ENCODE measurements at regions not wholly inside any gene's neighbourhood (a gene's known extent, or its start where the extent isn't known, plus 50 kb on each side); places are given as distances from the start of the nearest gene placed in this dataset.
"Not testable (repeated sequence)": the region's sequence is repeated elsewhere in the genome, so short reads cannot be mapped to it uniquely, and the experiment has no call there.

DNA sequence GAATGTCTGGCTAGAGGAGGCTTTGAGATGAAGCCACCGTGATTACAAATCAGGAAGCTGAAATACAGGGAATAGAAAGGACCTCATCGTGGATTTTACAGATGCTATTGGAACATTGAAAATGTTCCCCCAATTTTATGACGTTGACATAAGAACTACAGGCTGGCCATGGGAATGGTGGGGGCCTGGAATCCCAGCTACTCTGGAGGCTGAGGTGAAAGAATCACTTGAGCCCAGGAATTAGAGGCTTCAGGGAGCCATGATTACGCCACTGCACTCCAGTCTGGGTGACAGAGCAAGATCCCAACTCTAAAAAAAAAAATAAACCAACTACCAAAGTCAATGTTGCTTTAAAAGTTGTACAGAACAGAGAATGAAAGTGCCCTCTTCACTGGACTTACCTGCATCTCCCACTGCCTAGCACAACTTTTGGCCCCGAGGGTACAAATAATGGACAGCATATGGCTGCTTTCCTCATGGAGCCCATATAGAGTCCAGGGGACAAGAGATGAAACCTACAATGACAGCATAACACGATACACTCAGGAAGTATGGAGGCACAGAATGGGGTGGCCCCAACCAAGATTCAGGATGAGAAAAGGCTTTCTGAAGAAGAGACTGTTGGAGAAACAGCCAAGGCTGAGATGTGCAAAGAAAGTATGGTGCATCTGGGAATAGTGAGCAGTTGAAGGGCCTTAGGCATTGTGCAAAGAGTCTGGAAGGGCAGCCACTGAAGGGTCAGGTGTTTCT is 254.8 kb downstream of the MYCN start:
- DNase-seq = no peak

DNA sequence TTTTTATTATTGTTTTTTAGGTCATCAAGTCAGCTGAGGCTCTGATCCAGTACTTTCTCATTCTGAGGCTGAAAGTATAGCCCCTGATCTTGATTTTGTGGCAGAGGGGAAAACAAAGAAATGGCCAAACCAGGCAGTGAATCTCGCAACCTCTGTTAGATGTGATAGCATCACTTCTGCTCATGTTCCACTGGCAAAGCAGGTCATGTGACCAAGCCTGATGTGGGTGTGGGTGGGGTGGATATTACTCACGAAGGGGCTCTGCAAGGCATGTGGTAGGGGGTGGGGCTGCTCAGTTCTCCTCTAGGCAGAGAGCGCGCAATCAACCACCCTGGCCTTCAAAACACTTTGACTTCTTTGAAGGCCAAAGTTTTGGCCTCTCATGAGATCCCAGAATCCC is 254.2 kb downstream of the MYCN start:
- DNase-seq = no peak

DNA sequence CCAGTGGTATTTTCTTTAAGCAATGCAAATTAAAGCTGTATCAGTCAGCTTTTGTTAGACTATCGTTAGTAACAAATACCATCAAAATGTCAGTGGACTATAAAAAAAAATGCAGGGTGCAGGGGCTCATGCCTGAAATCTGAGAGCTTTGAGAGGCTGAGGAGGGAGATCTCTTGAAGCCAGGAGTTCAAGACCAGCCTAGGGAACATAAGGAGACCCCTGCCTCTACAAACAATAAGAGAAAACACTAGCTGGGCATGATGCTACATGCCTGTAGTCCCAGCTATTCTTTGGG is 253.7 kb downstream of the MYCN start:
- DNase-seq = no peak

DNA sequence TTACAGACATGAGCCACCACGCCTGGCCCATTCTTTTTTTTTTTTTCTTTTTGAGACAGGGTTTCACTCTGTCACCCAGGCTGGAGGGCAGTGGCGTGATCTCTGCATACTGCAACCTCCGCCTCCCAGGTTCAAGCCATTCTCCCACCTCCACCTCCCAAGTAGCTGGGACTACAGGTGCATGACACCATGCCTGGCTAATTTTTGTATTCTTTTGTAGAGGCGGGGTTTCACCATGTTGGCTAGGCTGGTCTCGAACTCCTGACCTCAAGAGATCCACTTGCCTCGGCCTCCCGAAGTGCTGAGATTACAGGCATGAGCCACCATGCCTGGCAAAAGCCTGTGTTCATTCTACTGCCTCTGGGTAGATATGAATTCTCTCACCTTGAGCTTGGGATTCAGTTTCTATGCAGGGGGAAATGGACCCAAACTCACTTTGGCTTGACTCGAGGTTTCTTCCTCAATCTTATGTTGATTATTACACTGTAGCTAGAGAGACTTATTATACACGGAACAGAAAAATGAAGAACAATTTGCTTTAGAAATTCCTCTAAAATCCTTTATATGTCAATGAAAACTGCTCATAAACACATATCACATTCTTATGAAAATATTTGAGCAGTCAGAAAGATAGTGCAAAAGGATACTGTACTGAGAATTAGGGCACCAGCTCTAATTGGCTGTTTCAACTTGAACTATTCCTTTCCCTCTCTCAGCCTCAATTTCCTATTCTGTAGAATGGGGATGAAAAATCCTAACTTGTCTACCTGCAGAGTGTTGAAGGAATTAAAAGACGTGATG is 252.3 kb downstream of the MYCN start:
- DNase-seq = no peak

DNA sequence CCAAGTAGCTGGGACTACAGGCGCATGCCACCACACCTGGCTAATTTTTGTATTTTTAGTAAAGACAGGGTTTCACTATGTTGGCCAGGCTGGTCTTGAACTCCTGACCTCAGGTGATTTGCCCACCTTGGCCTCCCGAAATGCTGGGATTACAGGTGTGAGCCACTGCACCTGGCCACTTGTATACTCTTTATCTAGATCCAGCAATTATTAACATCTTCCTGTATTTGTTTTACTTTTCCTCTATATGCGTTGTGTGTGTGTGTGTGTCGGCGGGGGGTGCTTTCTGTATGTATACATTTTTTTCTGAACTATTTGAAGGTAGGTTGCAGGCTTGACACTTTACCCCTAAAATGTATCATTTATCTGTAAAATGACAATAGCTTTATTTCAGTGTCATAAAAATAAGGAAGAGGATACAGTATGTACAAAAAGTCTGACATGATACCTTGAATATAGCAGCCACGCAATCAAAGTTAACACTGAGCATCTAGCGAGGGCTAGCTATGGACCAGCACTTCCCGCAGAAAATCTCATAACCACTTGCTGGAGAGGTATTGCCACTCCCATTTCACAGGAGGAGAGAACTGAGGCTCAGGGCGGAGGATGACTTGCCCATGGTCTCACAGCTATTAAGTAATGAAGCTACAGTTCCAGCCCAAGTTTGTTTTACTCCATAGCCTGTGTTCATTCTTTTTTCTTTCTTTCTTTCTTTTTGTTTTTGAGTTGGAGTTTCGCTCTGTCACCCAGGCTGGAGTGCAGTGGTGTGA is 251.3 kb downstream of the MYCN start:
- DNase-seq = no peak

DNA sequence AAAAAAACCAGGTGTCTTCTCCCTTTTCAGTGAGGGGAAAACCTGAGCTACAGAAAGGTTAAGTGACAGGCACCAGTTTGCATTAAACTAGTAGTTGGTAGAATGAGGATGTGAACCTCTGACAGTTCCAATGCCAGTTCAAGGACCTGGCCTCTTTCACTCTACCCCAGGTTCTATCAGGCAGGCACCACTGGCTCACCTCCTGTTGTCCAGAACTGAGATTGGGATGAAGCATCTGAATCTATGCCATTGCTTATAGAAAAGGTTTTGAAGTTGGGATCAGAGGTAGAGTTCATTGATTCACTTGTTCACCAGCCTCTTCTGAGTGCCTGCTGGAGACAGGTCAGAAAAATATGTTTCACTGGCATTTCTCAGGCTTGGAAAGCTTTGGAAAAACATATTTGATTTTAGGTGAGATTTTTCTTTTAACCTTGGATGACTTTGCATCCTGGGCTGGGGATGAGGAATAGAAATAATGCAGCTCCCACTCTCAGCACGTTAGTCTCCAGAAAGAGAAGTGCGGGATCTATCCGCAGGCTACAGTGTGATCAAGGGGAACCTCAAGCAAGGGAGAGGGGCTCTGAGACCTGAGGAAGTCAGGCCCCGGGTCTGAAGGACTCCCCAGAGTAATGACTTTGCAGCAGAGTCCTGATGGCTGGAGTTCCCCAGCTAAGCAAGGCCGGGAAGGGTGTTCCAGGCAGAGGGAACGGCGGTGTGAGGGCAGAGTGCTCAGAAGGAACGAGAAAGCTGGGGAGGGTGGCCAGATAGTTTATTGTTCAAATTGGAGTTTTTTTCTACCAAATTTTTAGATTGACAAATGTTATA is 250.3 kb downstream of the MYCN start:
- no peak for DNase-seq

DNA sequence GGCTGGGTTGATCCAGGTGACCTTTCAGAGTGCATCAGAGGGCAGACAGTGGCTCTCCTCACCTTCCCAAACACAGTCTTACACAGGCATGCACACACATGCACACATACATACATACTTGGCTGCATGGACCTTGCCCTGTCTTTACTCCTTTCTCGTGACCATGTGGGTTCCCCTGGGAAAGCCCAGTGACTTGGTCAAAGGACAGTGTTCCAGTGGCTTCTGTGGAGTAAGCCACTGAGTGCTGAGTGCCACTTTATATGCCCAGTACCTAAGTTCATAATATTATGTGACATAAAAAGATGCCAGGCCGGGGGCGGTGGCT is 249.4 kb downstream of the MYCN start:
- no peak for DNase-seq

DNA sequence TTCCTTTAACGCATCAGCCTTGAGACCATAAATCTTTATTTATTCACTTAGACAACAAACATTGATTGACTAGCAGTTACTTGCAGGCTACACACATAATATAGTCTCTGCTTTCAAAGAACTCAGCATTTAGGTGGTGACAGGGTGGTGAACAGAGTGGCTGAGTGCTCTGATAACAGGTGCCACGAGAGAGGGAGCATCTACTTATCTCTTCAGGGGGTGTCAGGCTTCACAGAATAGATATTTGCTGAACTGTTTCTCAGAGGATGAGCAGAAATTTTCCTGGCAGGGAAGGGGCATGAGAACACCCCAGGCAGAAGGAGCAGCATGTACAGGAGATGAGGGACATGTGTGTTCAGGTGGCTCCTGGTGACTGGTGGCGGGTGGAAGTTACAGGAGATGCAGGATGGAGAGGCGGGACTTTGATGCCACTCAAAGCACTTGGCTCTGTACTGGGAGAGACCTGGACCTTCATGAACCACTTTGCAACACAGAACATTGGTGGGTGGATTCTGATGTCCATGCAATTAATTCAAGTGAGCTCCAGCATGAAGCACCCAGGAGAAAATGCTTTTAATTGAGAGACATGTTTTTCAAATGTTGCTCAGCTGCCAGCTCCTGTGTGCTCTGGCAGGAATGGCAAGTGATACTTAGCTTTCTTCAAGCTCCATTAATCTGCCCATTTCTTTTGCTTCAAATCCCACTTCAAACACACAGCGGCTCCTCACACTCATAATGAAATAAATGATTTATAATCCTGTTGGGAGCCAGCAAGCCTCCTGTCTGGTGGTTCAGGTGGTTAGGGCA is 248.9 kb downstream of the MYCN start:
- DNase-seq = no peak

DNA sequence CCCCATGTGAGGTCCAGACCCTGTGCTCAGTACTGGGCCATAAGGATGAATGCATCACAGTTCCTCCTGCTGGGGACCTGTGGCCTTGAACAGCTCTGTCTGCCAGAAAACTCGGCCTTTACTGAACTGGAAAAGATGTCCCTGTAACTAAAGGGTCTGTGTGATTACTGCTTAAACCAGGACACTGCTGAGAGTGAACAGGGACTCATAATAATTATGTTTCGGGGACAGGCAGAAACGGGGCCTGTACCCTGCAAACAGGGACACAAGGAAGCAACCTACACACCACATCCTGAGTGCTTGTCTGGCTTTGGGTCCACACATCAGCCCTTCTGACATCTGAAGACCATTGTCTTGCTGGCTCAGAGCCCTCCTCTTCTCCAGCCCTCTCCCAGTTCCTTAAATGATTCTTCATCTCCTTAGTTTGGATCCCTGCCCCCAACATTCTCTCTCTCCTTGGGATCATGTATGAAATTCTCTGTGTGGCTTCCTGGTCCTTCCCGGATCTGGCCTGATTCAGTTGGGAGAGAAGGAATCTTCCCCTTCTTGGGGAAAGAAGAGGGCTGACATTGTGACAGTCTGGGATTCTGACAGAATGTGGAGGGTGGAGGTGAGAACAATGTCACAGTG is 248.0 kb downstream of the MYCN start:
- DNase-seq = no peak

DNA sequence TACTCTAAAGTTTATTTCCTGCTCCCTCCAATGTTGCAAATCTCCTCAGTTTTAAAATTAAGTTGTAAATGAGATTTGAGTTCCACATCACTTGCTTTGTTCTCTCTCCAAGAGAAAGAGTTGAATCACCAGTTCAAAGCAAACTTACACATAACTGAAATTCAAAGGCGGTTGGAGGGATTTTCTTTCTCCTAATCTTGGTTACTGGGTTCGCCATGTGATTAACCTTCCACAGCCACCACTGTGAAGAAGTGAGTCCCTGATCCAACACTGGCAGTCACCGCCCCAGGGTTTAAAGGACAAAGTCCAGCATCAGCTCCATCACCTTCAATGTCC is 247.1 kb downstream of the MYCN start:
- DNase-seq = no peak

DNA sequence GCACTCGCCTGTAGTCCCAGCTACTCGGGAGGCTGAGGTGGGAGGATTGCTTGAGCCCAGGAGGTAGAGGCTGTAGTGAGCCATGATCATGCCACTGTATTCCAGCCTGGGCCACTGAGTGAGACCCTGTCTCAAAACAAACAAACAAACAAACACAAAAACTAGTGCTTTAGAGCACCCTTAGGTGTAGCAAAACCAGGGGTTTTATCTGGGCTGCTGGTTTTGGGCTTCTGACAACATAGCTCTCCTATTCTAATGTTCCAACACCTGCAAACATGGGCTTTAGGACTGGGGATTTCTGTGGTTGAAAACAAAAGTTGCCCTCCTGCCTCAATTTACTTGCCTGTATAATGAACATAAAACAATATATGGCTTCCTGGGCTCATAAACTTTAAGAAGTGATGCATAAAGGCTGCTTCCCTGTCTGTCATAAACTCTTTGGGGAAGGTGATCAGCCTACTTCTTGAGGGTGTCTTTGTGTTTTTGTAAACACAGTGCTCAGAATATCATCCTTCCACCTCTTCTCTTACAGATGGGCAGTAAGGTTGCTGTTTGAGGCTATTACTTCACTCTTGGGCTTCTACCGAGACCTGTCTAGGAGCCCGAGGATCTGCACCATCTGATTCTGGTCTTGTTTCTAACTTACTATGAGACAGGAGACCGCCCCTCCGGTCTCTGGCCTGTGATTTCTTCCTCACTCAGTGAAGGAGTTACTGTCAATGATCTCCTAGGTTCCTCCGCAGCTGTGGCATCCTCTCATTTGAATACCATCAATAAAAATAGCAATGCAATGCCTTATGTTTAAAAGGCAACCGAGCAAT is 246.5 kb downstream of the MYCN start:
- no peak for DNase-seq

DNA sequence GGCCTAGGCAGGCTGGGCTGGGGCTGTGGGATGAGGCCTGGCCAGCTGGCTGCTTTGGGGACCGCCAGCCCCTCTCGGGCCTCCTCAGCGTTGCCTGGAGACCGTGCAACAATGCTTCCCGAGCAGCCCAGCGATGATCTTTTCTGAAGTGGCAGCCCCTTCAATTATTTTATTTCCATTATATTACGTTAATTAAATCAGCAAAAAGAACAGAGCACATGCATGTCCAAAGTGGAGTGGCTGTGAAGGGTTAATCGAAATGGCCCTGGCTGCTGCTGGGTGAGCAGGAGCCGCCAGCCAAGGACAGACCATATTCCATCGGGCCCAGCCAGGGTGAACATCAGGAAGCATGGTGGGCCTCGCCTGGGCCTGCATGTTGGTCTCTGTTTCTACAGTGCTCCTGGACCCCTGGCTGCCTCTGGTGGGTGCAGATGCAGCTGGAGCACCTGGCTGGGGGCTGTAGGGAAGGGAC is 245.5 kb downstream of the MYCN start:
- DNase-seq = no peak

DNA sequence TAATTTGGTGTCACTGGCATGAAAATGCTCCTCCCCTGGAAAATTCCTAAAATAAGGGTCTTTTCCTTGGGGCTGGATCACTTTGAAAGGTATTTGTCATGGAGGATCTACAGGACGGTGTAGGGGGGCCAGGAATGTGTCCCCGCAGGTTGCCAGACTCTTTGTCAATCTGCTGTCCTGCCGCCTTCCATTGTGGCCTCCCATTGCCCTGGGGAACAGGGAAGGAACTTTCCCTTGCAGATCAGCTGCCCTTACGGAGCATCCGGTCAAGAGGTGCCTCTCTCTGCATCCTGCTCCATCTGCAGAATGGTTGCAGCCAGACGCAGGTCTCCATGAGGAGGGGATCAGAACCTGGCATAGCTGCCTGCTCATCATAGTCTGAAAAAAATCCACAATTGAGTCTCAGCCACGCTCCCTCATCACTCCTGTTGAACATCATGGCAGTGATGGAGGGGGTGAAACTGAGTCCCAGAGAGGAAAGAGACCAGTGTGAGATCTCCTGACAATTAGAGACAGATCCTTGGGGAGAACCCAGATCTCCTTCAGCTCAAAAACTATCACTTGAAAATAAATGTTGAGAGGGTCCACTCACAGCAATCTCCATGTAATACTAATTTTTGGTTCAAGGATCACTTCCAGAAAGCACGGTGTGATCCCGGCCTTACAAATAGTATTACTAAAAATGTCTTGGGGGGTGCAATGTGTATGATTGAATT is 244.8 kb downstream of the MYCN start:
- no peak for DNase-seq

DNA sequence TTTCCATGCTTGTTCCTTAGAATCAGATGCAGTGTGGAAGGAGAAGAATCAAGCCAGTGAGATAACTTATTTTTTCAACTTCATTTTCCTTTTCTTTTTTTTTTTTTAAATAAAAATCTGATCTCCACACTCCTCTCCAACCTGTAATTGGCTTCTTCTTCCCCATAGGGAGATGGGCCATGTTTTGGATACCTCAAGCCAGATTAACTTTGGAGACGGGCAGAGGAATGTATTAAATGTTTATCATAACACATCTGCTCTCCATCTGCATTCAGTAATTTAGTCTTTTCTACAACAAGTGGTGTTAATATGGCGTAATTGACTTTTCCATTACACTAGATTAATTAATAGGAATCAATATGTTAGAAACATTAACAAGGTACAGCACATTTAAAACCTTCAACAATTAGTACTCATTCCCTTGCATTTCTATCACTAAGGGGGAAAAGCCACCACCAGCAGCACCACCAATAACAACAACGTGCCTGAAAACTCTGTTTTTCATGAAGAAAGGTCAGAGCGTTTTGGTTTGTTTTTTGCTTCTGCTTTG is 244.1 kb downstream of the MYCN start:
- DNase-seq = no peak

DNA sequence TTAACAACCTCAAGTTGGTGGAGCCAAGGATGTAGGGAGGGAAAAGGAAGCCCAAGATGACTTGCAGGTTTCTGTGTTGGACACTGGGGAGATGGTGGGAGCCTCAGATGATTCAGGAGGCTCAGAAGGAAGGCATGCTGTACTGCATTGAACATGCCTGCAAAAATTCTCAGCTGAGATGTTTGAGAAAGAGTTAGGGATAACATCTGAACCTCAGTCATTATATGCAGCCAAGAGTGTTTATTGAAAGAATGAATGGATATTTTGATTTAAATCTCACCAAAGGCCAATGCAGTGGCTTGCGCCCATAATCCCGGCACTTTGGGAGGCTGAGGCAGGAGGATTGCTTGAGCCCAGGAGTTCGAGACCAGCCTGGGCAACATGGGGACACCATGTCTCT is 243.0 kb downstream of the MYCN start:
- DNase-seq = no peak

DNA sequence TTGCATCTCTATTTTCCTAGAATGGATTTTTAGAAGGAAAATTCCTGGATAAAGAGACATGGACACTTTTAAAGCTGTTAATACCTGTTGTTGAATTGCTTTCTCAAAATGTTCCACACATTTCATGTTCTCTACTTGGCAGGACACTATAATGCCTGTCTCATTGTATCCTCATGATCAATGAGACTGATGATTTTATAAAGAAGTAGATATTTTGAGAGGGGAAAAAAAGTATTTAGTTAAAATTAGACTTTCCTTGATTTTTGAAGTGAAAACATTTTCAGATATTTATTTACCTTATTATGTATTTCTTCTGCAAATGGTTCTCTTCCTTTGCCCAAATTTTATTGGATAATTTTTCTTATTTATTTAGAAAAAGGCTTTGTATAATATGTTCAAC is 242.5 kb downstream of the MYCN start:
- no peak for DNase-seq

DNA sequence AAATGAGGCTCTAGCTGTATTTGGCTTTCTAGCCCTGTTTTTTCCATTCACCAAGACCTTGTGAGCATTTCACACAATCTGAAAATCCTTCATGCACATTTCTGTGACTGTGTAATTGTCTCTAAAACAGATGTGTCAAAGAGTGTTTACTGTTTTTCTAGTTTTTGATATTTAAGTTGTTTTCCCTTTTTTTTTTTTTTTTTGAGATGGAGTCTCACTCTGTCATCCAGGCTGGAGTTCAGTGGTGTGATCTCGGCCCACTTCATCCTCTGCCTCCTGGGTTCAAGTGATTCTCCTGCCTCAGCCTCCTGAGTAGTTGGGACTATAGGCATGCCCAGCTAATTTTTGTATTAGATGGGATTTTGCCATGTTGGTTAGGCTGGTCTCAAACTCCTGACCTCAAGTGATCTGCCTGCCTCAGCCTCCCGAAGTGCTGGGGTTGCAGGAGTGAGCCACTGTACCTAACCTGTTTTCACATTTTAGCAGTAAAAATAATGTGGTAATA is 242.0 kb downstream of the MYCN start:
- not testable (repeated sequence) for DNase-seq

DNA sequence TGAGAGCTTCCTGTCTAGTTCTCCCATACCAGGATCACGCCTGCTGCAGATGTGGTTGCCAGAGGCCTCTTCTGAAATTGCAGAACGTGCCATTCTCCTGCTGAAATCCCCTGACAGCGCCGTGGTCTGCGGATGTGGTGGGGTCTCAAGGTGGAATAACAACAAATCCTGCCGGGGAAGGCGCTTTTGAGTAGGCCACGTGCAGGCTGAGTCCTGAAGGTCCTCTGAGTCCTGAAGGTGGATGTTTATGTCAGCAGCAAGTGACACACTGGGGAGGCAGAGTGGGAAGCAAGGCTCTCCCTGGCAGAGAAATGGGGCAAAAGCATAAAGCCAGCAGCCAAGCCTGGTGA is 241.4 kb downstream of the MYCN start:
- DNase-seq = no peak

DNA sequence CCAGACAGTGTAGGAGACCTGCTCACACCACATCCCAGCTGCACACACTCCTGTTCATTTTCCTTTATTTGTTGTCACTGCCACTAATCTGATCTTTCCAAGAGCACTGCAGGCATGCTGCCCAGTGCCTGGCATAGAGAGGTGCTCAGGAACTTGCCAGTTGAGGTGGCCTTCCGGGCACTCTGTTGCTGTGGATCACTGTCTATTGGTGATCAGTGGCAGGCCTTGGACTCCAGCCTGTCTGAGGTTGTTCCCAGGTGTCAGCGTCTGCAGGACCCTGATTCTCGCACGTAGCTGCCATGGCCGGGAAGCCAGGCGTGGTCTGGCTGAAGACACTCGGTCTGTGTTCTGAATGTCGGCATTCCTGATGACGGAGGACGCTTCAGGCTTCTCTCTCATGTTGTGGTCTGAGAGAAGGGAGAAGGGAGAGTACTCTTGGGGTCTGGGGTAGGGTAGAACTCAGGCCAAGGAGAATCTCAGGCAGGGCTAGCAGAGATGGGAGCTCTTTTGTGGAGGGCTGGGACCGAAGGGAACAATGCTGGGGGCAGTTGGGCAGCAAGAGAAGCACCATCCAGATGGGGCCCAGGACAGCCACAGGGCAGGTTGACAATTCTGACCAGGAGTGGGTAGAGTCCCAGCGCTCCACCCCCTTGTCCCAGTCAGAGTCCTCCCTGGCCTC is 240.9 kb downstream of the MYCN start:
- DNase-seq = no peak
